SU-DHL-6 (cell line): ENCODE measurements at regions not wholly inside any gene's neighbourhood (a gene's known extent, or its start where the extent isn't known, plus 50 kb on each side); places are given as distances from the start of the nearest gene placed in this dataset.

Experiments
- H2AFZ ChIP-seq: fragments of 200-600 bp; sonication (generic); 2 replicates; pipeline ENCODE4 v1.6.1; 2014; ENCODE audit warnings: low read depth, mild to moderate bottlenecking, moderate library complexity, mixed read lengths, antibody characterized with exemption, low read length; ENCODE audit not compliant: severe bottlenecking
- H3F3A ChIP-seq: fragments of 200-600 bp; shearing (Covaris generic); 2 replicates; pipeline ENCODE4 v1.6.0; 2016; ENCODE audit warnings: antibody characterized with exemption, mild to moderate bottlenecking; ENCODE audit not compliant: insufficient read depth
- H3K27ac ChIP-seq: fragments of 200-600 bp; sonication (generic); 2 replicates; pipeline ENCODE4 v1.5.1; 2016; ENCODE audit warnings: low read depth, mild to moderate bottlenecking, low read length, moderate library complexity, mixed read lengths
- H3K27me3 ChIP-seq: fragments of 200-600 bp; sonication (generic), shearing (Covaris generic); 2 replicates; pipeline ENCODE4 v1.6.0; 2014; ENCODE audit warnings: mild to moderate bottlenecking, low read length
- H3K36me3 ChIP-seq: fragments of 200-600 bp; sonication (generic); 2 replicates; pipeline ENCODE4 v1.6.1; 2014; ENCODE audit warnings: mild to moderate bottlenecking, low read length, mixed read lengths
- H3K4me2 ChIP-seq: fragments of 300-600, 200-600 bp; shearing (Covaris generic), sonication (generic); 2 replicates; pipeline ENCODE4 v1.6.0; 2014; ENCODE audit warnings: low read length, low read depth, mild to moderate bottlenecking; ENCODE audit not compliant: poor library complexity, severe bottlenecking
- H3K4me3 ChIP-seq: fragments of 200-600 bp; sonication (generic); 2 replicates; pipeline ENCODE4 v1.5.1; 2014; ENCODE audit warnings: antibody characterized with exemption, low read length, mild to moderate bottlenecking, mixed read lengths; ENCODE audit not compliant: insufficient read depth, poor library complexity, severe bottlenecking
- H3K79me2 ChIP-seq: fragments of 200-600 bp; sonication (generic); 2 replicates; pipeline ENCODE4 v1.6.1; 2014; ENCODE audit warnings: mild to moderate bottlenecking, low read length, moderate library complexity; ENCODE audit not compliant: insufficient read depth
- H3K9ac ChIP-seq: fragments of 200-600 bp; sonication (generic); 2 replicates; pipeline ENCODE4 v1.7.0; 2014; ENCODE audit warnings: mild to moderate bottlenecking, low read length
- H3K9me2 ChIP-seq: fragments of 200-600 bp; sonication (generic); replicated peaks from 2 replicates; pipeline ENCODE4 v1.6.1; 2014; ENCODE audit warnings: low read length; ENCODE audit not compliant: insufficient read depth
- H3K9me3 ChIP-seq: fragments of 200-600 bp; sonication (generic); 2 replicates; pipeline ENCODE4 v1.6.1; 2014; ENCODE audit warnings: low read length, mixed read lengths; ENCODE audit not compliant: insufficient read depth
- H4K20me1 ChIP-seq: fragments of 200-600 bp; sonication (generic); 2 replicates; pipeline ENCODE4 v1.6.1; 2014; ENCODE audit warnings: low read depth, mild to moderate bottlenecking, antibody characterized with exemption, low read length, moderate library complexity, mixed read lengths
- CTCF ChIP-seq: fragments of 200-600 bp; sonication (generic); IDR thresholded peaks from one replicate; pipeline ENCODE4 v1.5.1; 2017; ENCODE audit warnings: antibody characterized with exemption, mild to moderate bottlenecking, low read length, moderate library complexity; ENCODE audit not compliant: insufficient read depth, poor library complexity, severe bottlenecking
- EZH2phosphoT487 ChIP-seq: fragments of 200-600 bp; sonication (generic), shearing (Covaris generic); conservative IDR thresholded peaks from 2 replicates; pipeline ENCODE4 v1.6.1; 2018; ENCODE audit warnings: mild to moderate bottlenecking, antibody characterized with exemption, low read length, moderate library complexity, mixed read lengths

GRCh38 chr5:57566914-57567313 lies 84.3 kb upstream of the ACTBL2 start:
- H3K9me2 ChIP-seq, result no peaks in the 10 kb centered on the region
- H3K27ac ChIP-seq, result no peak overlapping the region

GRCh38 chr5:57561231-57561842 lies 78.7 kb upstream of the ACTBL2 start:
- no peaks in the 10 kb centered on the region for H3K27me3 ChIP-seq
- no peaks in the 10 kb centered on the region for H3K36me3 ChIP-seq
- H3K4me3 ChIP-seq, result no peak overlapping the region
- no peaks in the 10 kb centered on the region for H3K9me2 ChIP-seq
- no peaks in the 10 kb centered on the region for H4K20me1 ChIP-seq
- no peaks in the 10 kb centered on the region for H3F3A ChIP-seq
- H3K9me3 ChIP-seq, result no peaks in the 10 kb centered on the region
- no peak overlapping the region for H3K4me2 ChIP-seq
- no peak for TF ChIP-seq CTCF
- no peak for TF ChIP-seq EZH2phosphoT487
- no peak overlapping the region for H3K9ac ChIP-seq
- no peaks in the 10 kb centered on the region for H3K79me2 ChIP-seq
- no peak overlapping the region for H3K27ac ChIP-seq
- no peak overlapping the region for H2AFZ ChIP-seq

More at GRCh38 chr5:57566914-57567313, 84.3 kb upstream of the ACTBL2 start:
- Histone ChIP-seq H4K20me1 (no peaks in the 10 kb centered on the region), H3K4me3 (no peak overlapping the region), H2AFZ (no peak overlapping the region), H3K4me2 (no peak overlapping the region), H3K79me2 (no peaks in the 10 kb centered on the region), H3K9me3 (no peaks in the 10 kb centered on the region), H3K36me3 (no peaks in the 10 kb centered on the region), H3K27me3 (no peaks in the 10 kb centered on the region), H3K9ac (no peak overlapping the region), H3F3A (no peaks in the 10 kb centered on the region)
- TF ChIP-seq EZH2phosphoT487 (no peak), CTCF (no peak)

- Histone ChIP-seq H3K27ac (no peak overlapping the region), H3K4me2 (no peak overlapping the region), H4K20me1 (no peaks in the 10 kb centered on the region), H3K9ac (no peak overlapping the region), H3K9me2 (no peaks in the 10 kb centered on the region), H3K36me3 (no peaks in the 10 kb centered on the region), H3K4me3 (no peak overlapping the region), H3K79me2 (no peaks in the 10 kb centered on the region), H2AFZ (no peak overlapping the region), H3F3A (no peaks in the 10 kb centered on the region), H3K27me3 (no peaks in the 10 kb centered on the region), H3K9me3 (no peaks in the 10 kb centered on the region)
- no peak for TF ChIP-seq CTCF
- TF ChIP-seq EZH2phosphoT487, result no peak
These were observed 76.6 kb upstream of the ACTBL2 start for GRCh38 chr5:57559110-57559635.
